GM12878 (cell line): ENCODE measurements at regions not wholly inside any gene's neighbourhood (a gene's known extent, or its start where the extent isn't known, plus 50 kb on each side); places are given as distances from the start of the nearest gene placed in this dataset.

Experiments
- ATAC-seq: fragments of 200-7000 bp; cut with Tn5 transposase; 3 replicates; pipeline ENCODE4 v1.9.1; 2020; ENCODE audit warnings: mild to moderate bottlenecking, moderate library complexity
- BruUV-seq: library from RNA; stranded (reverse); fragments of 400-500 nt; replicated peaks from 2 replicates; lab custom pipeline; 2021; lab: Mats Ljungman, UMichigan
- CTCF ChIA-PET: fragments of 300-600 bp; sonication (Branson Sonifier 250); formaldehyde crosslinking; extraction: SDS; loops from one replicate; lab custom pipeline; 2021; ENCODE audit warnings: inconsistent platforms; lab: Yijun Ruan, JAX
- POLR2A ChIA-PET: fragments of 350-600 bp; formaldehyde crosslinking; extraction: SDS; loops from one replicate; lab custom pipeline; 2021; ENCODE audit warnings: inconsistent platforms; lab: Charles Lee
- RAD21 ChIA-PET: fragments of 300-600 bp; sonication (Branson Sonifier 250); formaldehyde crosslinking; loops from one replicate; lab custom pipeline; 2023; ENCODE audit warnings: antibody characterized with exemption; ENCODE audit not compliant: unreplicated experiment; lab: Charles Lee
- SMC1A ChIA-PET: fragments of 300-600 bp; sonication (Branson Sonifier 250); formaldehyde crosslinking; loops from one replicate; lab custom pipeline; 2023; ENCODE audit not compliant: unreplicated experiment, uncharacterized antibody; lab: Charles Lee
- DNase-seq: peaks from one replicate; pipeline ENCODE4 v3.0.0-alpha.2; 2011; ENCODE audit warnings: low read depth, low spot score
- FAIRE-seq: peaks from 3 replicates; lab custom pipeline; 2011; peaks lifted over from hg19 to GRCh38; lab: Jason Lieb, UNC
- H2AFZ ChIP-seq: 2 replicates; pipeline ENCODE4 v1.6.0; 2011; ENCODE audit warnings: low read depth, low read length, control low read depth; ENCODE audit not compliant: control insufficient read depth
- H3K27ac ChIP-seq: 2 replicates; pipeline ENCODE4 v1.5.1; 2011; ENCODE audit warnings: control low read depth; ENCODE audit not compliant: control insufficient read depth, insufficient read depth
- H3K27me3 ChIP-seq, 2 experiments: replicated peaks in 1 of 2; 2 replicates each; pipeline versions ENCODE4 v1.6.0 to v1.6.1; 2011; ENCODE audit warnings: low read length in 1 of 2; ENCODE audit not compliant: control insufficient read depth in 2 of 2, insufficient read depth in 2 of 2
- H3K36me3 ChIP-seq, 2 experiments: 2 replicates each; pipeline ENCODE4 v1.5.1; 2011; ENCODE audit warnings: low read length in 1 of 2; ENCODE audit not compliant: control insufficient read depth in 2 of 2, insufficient read depth in 2 of 2
- H3K4me1 ChIP-seq: 2 replicates; pipeline ENCODE4 v1.6.1; 2011; ENCODE audit warnings: mild to moderate bottlenecking, low read length, moderate library complexity, mixed read lengths; ENCODE audit not compliant: control insufficient read depth, insufficient read depth
- H3K4me2 ChIP-seq: 2 replicates; pipeline ENCODE4 v1.6.0; 2011; ENCODE audit warnings: control low read depth; ENCODE audit not compliant: control insufficient read depth, insufficient read depth
- H3K4me3 ChIP-seq: fragments of 200-600 bp; sonication (generic); 2 replicates; pipeline ENCODE4 v1.5.1; 2016
- H3K79me2 ChIP-seq: 2 replicates; pipeline ENCODE4 v1.6.0; 2011; ENCODE audit warnings: low read length; ENCODE audit not compliant: control insufficient read depth, insufficient read depth
- H3K9ac ChIP-seq: 2 replicates; pipeline ENCODE4 v1.8.0; 2011; ENCODE audit warnings: low read length, control low read depth, mixed read lengths; ENCODE audit not compliant: control insufficient read depth, insufficient read depth
- H3K9me3 ChIP-seq: replicated peaks from 3 replicates; pipeline ENCODE4 v1.5.1; 2011; ENCODE audit warnings: mild to moderate bottlenecking, low read length; ENCODE audit not compliant: control insufficient read depth, insufficient read depth
- H4K20me1 ChIP-seq: 2 replicates; pipeline ENCODE4 v1.6.0; 2011; ENCODE audit not compliant: control insufficient read depth, insufficient read depth
- CHD2 ChIP-seq: IDR thresholded peaks from 2 replicates; pipeline ENCODE4 v1.6.1; 2011; ENCODE audit warnings: low read depth, low read length, improper control_type of control experiment, borderline replicate concordance
- MEF2B ChIP-seq: fragments of 450-650 bp; IDR thresholded peaks from 2 replicates; pipeline ENCODE4 v1.6.1; 2018; ENCODE audit warnings: mild to moderate bottlenecking, moderate library complexity; ENCODE audit not compliant: partially characterized antibody, poor library complexity, severe bottlenecking
- RAD51 ChIP-seq: fragments of 450-650 bp; IDR thresholded peaks from 2 replicates; pipeline ENCODE4 v1.6.1; 2016; ENCODE audit warnings: moderate library complexity, mild to moderate bottlenecking, inconsistent platforms
- SREBF1 ChIP-seq: IDR thresholded peaks from 2 replicates; pipeline ENCODE4 v1.6.1; 2012; ENCODE audit warnings: mild to moderate bottlenecking, low read length
- STAT3 ChIP-seq: IDR thresholded peaks from 2 replicates; pipeline ENCODE4 v1.6.1; 2011; ENCODE audit warnings: low read depth, low read length, improper control_type of control experiment
- SUPT20H ChIP-seq: IDR thresholded peaks from 2 replicates; pipeline ENCODE4 v1.6.1; 2011; ENCODE audit warnings: low read depth, mild to moderate bottlenecking, low read length, moderate library complexity, borderline replicate concordance; ENCODE audit not compliant: control insufficient read depth
- WGBS: methylation state at CpG from one replicate; pipeline ENCODE4 v1.1.6; 2016; ENCODE audit warnings: low lambda C conversion rate; ENCODE audit not compliant: insufficient replicate concordance, insufficient coverage; ENCODE audit errors: missing lambda C conversion rate; 5-methylcytosine and 5-hydroxymethylcytosine counted together
- in situ Hi-C: fragments of 300-500 bp; cut with MboI; formaldehyde crosslinking; loops from 9 replicates; pipeline ENCODE4 v1.14.3; 2018; ENCODE audit warnings: mixed read lengths
- intact Hi-C: fragments of 100-400 bp; cut with micrococcal nuclease; formaldehyde crosslinking; loops from one replicate; pipeline ENCODE4 v1.14.2; 2022; ENCODE audit not compliant: unreplicated experiment
- TF ChIP-seq, protein P1 (sequence below): fragments of 450-650 bp; IDR thresholded peaks from 2 replicates; pipeline ENCODE4 v1.6.1; 2018; ENCODE audit warnings: mild to moderate bottlenecking, low read depth, moderate library complexity; ENCODE audit not compliant: partially characterized antibody
- TF ChIP-seq, protein P2 (sequence below): IDR thresholded peaks from 2 replicates; pipeline ENCODE4 v1.6.1; 2011; ENCODE audit warnings: low read depth, mild to moderate bottlenecking, low read length, moderate library complexity, borderline replicate concordance; ENCODE audit errors: extremely low read depth

DNA sequence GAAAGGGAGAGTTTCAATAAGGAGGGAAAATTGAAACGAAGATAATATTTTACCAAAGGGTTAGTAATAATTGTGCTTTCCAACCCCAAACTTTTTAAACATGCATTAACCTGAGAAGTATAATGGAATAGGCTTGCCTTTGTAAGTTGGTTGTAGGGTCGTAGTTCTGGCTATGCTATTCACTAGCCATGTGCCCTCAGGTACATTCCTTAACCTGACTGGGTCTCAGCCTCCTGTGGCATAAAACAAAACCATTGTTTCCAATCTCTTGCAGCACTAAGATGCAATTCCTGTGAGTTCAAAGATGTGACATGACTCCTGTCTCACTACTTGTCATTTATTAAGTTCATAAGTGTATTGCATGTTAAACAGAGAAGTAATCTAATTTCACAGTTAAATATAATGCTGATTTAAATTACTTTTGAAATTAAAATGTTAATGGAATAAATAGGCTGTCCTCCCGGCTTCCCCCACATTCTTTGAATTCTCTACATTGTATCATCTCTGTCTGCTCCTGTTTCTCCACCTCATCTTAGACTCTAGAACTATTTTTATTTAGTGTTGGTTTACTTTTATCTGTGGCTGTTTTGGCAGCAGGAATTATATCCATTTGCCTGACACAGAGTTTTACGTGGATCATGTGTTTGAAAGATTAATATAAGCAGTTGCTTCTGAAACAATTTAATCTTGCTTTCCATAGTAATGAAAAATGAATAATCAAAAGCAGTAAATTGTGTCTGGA is 216.3 kb downstream of the FAT3 start:
- Histone ChIP-seq H3K4me3 (no peak overlapping the region), H4K20me1 (no peaks in the 10 kb centered on the region), H3K27me3 (no peaks in the 10 kb centered on the region), H3K79me2 (no peaks in the 10 kb centered on the region), H2AFZ (no peak overlapping the region), H3K9ac (no peak overlapping the region), H3K4me1 (no peaks in the 10 kb centered on the region), H3K9me3 (no peaks in the 10 kb centered on the region), H3K27ac (no peak overlapping the region), H3K4me2 (no peak overlapping the region), H3K36me3 (no peaks in the 10 kb centered on the region)
- ATAC-seq (no peak), FAIRE-seq (no peak), DNase-seq (no peak)
- POLR2A ChIA-PET, result no interaction called here
- CTCF ChIA-PET, result no interaction called here
- TF ChIP-seq RAD51, result no peak
- TF ChIP-seq CHD2, result no peak
- in situ Hi-C loops, result no loop called here
- BruUV-seq, result no TSS peak
- WGBS, result 8% methylated on average over 4 of the region's 4 CpGs
- intact Hi-C loops, result no loop called here
- SMC1A ChIA-PET, result no interaction called here
- RAD21 ChIA-PET, result no interaction called here

DNA sequence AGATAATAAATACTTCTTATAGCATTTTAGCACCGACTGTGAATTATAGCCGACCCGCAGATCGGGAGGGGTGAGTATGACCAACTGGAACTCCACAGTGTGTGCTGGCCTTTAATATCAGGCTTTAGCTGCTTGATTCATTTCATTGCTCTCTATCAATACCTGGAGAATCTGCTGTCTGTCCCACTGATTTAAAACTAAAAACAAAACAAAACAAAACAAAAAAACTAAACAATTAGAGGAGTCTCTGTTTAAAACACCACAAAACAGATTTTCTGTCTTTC is 216.8 kb downstream of the FAT3 start:
- RAD21 ChIA-PET, result no interaction called here
- ATAC-seq (no peak), FAIRE-seq (no peak), DNase-seq (no peak)
- Histone ChIP-seq H3K79me2 (no peaks in the 10 kb centered on the region), H3K27ac (no peak overlapping the region), H3K27me3 (no peaks in the 10 kb centered on the region), H4K20me1 (no peaks in the 10 kb centered on the region), H3K4me3 (no peak overlapping the region), H3K4me1 (no peaks in the 10 kb centered on the region), H2AFZ (no peak overlapping the region), H3K9ac (no peak overlapping the region), H3K36me3 (no peaks in the 10 kb centered on the region), H3K4me2 (no peak overlapping the region), H3K9me3 (no peaks in the 10 kb centered on the region)
- TF ChIP-seq SUPT20H (no peak), MEF2B (no peak), SREBF1 (no peak), STAT3 (no peak)
- TF ChIP-seq, protein P1, sequence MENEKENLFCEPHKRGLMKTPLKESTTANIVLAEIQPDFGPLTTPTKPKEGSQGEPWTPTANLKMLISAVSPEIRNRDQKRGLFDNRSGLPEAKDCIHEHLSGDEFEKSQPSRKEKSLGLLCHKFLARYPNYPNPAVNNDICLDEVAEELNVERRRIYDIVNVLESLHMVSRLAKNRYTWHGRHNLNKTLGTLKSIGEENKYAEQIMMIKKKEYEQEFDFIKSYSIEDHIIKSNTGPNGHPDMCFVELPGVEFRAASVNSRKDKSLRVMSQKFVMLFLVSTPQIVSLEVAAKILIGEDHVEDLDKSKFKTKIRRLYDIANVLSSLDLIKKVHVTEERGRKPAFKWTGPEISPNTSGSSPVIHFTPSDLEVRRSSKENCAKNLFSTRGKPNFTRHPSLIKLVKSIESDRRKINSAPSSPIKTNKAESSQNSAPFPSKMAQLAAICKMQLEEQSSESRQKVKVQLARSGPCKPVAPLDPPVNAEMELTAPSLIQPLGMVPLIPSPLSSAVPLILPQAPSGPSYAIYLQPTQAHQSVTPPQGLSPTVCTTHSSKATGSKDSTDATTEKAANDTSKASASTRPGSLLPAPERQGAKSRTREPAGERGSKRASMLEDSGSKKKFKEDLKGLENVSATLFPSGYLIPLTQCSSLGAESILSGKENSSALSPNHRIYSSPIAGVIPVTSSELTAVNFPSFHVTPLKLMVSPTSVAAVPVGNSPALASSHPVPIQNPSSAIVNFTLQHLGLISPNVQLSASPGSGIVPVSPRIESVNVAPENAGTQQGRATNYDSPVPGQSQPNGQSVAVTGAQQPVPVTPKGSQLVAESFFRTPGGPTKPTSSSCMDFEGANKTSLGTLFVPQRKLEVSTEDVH, result no peak
- TF ChIP-seq, protein P2, sequence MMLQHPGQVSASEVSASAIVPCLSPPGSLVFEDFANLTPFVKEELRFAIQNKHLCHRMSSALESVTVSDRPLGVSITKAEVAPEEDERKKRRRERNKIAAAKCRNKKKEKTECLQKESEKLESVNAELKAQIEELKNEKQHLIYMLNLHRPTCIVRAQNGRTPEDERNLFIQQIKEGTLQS, result no peak
- SMC1A ChIA-PET, result no interaction called here
- WGBS, result 15% methylated on average over 4 of the region's 4 CpGs
- in situ Hi-C loops, result no loop called here
- intact Hi-C loops, result no loop called here
- POLR2A ChIA-PET, result no interaction called here
- CTCF ChIA-PET, result no interaction called here
- BruUV-seq, result no TSS peak
